ENCODE measurements at regions not wholly inside any gene's neighbourhood (a gene's known extent, or its start where the extent isn't known, plus 50 kb on each side); places are given as distances from the start of the nearest gene placed in this dataset.

DNA sequence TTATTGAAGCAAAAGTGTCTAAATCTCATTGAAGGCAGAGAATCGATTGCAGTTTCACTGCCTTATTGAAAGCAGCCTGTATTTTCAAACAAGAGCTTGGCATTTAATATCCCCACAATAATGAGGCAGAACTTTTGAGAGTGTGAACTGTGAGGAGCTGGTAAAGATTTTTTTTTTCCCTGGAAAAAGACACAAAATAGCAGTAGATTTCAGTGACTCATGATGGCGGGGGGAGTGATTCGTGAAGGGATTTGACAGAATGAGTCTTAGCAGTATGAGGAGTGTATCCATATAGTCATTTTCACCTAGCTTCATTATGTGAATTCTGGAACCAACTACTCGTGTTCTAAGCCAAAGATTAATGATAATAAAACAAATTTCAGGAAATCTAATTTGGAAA is 242.9 kb downstream of the ARL6IP6 start:
- DNase-seq: no peak

DNA sequence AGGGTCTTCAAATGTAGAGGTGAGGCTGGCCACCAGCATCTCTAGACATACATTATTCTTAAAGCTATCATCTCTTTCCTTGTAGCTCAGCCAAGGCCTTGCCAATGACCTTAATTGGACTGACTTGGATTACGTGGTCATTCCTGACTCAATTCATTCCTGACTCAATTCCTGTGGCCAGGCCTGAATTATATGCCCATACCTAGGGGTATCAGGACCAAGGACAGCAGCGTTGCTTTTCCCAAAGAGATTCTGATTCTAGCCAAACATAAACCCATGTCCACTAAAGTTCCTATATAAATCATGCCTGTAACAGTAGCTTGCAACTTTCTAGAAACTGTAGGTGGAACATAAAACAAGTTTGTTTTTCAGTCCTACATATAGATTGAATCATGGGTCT is 231.7 kb downstream of the ARL6IP6 start:
- DNase-seq: no peak

DNA sequence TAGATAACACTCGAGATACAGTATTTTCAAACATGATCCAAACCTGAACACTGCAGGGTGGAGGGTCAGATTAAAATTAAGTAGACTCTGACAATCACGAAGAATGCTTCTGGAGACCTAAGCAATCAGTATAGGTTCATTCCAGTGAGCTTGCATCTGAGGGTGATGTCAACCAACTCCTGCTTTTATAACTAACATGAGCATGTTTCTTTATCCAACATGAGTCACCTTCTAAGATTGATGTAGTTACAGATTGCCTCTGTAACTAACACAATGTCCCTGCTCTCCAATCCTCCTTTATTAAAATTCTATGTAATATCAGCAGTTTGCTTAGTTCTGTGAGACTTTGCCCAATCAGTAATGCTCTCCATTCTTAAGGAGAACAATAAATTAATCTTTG is 225.7 kb downstream of the ARL6IP6 start:
- no peak for DNase-seq

DNA sequence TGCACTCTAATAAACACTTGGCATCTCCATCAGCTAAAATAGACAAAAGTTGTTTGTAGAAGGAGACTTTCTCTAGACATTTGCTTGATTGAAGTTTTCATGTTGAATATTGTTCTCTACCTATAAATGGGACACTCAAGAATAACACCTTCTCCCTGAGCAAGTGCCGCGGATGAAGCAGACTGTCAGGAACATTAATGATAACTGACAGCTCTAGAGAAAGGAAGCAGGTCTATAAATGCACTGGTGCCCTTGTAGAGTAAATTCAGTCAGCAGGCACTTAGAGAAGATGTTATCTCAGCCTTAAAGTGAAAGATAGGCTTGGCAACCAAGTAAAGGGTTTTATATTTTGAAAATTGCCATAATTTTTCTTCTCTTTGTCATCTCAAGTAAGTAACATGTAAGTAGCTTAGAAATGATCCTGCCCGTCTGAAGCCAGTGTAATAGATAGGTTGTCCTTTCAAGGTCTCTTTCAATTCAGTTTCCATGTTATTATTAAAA is 224.6 kb downstream of the ARL6IP6 start:
- no peak for DNase-seq

DNA sequence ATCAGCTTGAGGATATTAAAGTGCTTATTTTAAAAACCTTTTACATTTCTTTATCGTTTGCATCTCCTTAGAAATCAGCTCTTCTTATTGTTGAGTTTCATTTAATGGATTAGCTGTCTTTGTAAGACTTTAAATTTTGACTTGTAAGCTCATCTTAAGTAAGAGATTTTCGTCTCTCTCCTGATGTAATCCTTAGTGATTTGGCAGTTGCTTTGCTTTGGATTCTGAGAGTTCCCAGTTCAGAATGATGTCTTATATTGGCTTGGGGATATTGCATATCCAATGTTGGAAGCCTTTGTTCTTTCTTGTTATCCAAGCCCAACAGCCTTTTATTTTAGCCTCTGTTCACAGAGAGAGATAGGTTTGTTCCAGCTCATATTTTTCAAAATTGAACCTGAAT is 212.1 kb downstream of the ARL6IP6 start:
- DNase-seq: no peak

DNA sequence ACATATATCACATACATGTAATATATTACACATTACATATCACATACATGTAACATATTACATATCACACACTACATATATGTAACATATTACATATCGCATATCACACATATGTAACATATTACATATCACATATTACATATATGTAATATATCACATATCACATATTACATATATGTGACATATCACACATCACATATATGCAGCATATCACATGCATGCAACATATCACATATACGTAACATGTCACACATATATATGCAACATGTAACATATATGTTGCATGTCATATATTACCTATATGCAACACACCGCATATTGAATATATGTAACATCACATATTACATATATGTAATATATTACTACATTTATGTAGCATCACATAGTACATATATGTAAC is 211.2 kb downstream of the ARL6IP6 start:
- DNase-seq: no peak

DNA sequence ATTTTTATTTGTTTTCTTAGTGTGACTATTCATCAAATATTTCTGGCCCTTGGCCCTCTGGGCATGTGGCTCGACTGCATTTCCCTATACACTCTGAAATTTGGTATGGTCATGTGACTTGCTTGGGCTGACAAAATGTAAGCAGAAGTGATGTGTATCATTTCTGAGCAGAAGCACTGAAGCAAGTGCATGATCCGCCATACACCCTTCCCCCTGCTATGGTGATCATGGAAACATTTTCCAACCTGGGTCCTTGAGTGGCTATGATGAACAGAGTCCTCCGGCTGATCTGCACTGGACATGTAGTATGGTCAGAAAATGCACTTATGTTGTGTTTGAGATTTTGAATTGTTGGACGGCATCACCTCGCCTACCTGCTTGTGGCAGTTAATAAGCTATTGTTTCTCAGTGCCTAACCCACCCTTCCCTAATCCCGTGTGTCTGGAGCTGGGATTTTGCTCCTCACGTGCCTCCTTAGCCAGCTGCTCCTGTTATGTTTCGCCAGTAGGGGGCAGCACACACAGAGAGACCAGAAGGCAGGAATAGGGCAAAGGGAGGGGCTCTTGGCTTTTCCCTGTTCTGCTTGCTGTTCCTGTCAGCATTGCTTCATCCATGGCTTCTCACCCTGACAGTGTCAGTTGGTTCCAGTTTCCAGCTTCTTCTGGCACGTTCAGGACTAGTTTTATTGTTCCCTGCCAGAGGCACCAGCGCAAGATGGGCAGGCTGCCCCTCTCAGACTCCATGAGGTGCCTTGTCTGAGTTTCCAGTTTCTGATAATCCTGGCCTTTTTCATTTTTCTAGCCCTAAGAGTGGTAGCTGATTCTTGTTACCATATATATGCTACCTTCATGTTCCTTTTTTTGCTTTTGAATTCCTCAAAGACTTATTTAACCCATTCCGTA is 207.4 kb downstream of the ARL6IP6 start:
- DNase-seq: peak; percentile 18

DNA sequence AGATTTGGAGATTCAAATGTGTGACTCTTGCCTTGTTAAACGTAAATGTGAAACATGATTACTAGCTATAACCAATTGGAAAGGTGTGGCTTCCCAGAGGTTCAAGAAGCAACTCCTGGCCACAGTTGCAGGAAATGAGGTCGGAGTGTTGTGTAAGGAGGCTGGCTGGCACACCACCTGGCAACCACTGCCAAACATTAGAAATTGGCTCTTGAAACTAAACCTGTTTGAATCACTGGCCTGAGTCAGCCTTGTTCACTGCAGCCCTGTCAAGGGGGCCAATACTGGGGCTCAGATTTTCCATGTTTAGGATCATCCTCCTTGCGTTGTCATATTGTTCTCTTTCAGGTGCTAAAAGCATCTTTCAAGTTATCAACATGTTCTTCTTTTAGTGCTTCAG is 206.3 kb downstream of the ARL6IP6 start:
- no peak for DNase-seq

DNA sequence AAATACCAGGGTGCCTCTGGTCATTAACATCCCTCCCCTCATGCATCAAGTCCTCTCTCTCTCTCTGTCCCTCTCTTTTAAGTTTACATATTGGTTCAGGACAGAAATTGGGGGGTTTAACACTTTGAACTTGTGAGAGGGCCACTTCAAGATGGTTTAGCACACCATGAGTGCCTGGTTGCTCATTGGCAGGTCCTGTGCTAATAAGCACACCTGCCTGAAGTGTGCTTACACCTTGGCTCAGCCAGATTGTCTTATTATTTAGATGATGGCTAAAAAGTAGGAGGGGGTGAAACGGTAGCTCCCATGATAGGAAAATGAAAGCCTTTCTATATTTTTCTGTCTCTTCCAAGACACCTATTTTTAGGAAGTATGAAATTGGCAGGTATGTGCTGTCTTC is 205.8 kb downstream of the ARL6IP6 start:
- no peak for DNase-seq

DNA sequence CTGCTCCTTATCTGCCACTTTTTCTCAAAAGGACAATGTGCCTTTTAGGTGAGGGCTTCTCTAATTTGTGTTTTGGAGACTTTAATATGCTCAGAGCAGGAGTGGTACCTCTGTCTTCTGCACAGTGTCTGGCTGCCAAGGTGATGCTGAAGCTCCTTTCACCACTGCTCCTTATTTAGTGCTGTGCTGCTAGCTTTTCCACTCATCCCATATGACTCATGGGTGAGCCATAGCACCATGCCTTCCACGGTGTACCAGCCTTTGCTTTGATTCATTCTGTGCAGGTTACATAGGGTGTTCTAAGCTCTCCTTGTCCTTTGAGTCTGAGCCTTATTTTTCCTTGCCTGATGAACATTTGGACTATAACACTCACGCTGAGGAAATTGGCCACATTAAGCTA is 202.4 kb downstream of the ARL6IP6 start:
- DNase-seq: no peak

DNA sequence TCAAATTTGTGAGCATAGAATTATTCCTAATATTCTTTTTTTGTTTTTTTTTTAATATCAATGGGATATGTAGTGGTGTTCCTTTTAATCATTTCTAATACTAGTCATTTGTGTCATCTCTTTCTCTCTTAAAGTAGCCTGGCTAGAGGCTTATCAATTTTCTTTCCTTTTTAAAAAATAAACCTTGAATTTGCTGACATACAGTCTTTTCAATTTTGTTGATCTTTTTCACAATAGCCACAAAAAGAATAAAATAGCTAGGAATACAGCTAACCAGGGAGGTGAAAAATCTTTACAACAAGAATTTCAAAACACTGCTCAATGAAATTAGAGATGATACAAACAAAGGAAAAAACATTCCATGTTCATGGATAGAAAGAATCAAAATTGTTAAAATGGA is 192.6 kb downstream of the ARL6IP6 start:
- DNase-seq: no peak

DNA sequence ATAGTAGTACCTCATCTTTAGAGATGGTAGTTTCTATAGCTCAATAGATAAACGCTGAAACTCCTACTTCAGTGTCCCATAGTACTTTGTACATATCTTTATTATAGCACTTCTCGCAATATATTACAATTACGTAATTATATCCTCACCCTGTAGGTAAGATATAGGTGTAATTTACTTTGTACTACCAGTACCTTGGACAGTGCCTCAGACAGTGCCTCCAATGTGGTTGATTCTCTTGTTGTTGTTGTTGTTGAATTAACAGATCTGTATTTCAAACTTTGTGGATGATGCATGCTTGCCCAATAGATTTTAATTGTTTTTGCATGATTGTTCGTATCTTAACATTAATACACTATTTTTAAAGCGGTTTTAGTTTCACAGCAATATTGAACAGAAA is 188.6 kb downstream of the ARL6IP6 start:
- DNase-seq: no peak

DNA sequence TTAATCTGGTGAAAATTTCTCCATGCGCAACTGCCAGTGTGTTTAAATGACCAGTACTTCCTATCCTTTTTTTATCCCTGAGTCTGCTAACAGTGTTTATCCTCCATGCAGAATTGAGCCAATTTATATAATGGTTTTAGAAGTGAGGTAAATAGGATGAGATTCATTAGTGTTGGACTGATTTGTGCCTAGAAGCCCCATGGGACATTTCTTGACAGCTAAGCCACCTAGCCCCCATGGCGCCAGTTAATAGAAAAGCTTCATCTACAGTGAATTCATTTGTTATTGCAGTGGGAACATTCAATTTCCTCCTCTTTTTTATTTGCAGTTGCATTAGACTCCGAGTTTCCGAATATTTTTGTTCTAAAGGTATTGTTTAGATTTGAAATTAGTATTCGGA is 175.6 kb downstream of the ARL6IP6 start:
- no peak for DNase-seq

DNA sequence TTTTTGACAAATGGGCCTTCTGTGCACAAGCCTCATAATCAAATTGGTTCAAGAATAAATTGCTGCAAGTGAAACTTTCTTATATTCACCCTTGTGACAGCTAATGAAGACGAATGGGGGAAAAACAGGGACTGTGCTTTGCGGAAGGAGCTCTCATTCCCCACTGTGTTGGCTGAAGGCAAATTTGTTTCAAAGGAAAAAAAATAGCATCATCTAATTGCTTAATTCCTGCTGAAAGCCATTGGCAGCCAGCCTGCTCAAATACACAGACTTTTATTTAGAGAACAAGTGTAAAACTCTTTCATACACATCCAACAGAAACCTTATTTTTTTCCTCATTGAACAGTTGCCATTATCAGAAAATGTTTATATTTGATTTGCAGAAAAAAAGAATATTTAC is 172.3 kb downstream of the ARL6IP6 start:
- DNase-seq: no peak

DNA sequence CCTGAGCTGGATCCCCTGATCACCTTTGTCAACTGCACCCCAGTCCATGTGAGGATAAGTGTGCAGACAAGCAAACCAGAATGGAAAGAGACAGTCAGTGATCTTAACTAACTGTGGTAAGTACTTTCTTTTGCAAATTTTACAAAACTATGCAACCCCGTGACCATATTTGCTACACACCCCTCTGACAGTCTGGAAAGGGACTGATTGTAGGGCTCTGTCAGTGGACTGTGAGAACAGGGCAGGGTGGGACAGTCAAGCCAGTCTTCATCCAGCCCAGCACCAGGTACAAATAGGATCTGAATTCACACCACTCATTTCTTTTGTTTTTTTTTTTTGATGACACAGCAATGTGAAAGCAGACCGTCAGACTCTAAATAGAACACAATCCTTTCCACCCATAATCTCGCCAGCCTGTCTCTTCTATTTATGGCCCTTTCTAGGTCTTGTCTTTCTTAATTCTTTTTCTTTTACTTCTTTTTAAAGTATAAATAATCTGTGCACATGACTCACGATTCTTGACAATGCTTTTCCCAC is 165.6 kb downstream of the ARL6IP6 start:
- no peak for DNase-seq

DNA sequence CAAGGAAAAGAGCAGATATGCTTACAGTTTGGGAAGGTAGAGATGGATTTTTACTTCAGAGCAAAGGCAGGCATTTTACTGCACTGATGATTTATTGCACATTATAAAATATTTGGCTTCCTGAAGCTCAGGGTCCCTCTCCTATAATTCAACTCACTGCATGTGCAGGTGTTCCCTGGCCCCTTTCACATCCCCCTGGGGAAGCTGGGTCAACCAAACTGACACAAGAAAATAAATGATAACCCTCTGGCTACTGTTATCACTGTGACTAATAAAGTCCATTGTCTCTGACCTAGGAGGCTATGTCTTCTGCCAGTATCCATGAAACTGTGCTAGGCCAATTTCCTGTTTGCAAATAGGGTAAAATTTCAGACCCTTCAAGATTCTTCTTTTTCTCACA is 163.1 kb downstream of the ARL6IP6 start:
- no peak for DNase-seq

DNA sequence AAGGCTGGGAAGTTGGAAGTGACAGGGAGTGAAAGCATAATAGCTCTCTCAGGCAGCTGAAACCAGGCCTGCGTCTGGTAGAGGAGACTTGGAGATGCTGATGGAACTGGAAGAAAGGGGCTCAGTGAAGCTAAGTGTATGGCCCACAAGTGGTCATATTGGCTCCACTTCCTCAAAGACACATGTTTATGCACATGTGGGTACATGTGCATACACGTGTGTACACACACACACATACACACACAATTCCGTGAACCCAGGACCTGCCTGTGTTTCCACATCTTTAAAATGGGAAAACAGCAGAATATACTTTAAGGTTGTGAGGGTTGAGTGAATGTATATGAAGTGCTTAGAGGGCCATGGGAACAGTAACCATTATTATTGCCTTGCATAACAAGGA is 160.9 kb downstream of the ARL6IP6 start:
- no peak for DNase-seq

DNA sequence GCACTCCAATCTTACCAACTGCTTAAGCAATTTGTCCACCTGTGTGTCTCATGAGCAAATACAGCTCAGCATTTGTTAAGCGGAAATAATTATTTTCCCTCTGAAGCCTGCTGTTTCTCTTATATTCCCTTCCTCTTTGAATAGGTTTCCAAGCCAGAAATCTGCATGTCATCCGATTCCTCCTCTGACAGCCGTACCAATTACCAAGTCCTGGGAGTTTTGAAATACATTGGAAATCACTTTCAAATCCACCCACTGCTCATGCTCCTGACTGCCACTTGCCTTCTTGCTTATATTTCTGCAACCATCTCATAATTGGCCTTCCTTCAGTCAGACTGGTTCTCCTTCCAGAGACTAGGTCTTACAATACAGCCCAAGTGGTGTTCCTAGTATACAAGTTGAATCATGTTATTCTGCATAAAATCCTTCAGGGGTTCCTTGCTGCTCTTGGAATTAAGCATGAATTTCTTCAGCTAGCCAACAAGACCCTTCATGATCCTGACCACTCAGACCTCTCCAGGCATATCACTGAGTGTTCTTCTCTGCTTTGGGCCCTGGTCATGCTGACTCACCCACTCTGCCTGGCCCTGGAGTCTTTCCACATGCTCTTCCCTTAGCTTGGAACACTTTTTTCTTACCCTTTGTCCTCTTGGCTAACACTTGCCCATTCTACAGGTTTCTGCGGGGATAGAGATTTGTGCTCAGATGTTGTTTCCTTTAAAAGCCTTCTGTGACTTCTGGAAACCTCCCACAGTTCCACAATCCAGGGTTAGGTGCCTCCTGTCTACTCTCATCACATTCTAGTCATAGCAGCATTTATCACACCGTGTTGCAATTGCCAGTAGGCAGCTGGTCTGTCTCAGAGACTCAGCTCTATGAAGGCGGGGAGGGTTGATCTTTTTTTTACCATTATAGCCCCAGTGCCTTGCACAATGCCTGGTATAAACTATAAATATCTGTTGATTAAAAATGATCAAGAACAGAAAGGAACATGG is 157.6 kb downstream of the ARL6IP6 start:
- no peak for DNase-seq

DNA sequence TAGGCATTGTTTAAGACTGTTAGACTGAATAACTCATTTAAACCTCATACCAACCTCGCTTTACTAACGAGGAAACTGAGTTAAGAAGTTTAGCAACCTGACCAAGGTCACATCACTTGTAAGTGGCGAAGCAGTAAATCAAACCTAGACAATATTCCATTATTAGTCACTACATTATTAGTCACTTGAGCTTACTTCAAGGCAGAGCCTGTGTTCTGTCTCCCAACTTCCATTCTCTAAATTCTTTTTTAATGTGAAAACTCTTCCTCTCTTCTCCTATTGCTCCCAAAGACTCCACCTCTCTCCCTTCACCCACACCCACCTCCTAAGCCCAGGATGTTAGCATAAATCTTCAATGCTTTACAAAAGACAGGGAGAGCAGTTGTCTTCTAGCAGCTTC is 156.5 kb downstream of the ARL6IP6 start:
- no peak for DNase-seq

DNA sequence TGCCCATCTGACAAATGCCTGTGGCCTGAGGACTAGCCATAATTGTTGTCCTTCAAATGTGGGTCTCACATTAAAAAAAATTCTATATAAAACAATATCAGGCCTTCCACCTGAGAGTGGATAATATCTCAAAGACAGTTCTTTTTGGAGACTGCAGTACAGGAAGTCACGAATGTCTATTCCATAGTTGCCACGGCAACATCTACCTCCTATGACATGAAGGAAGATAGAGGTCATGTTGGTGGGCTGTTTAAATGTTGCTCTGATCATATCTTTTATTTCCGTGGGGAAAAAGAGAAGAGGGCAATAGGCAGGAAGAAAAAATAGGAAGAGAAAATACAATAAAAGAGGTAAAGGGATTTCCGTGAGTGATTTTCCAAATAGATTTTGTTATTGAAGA is 151.8 kb downstream of the ARL6IP6 start:
- DNase-seq: no peak

DNA sequence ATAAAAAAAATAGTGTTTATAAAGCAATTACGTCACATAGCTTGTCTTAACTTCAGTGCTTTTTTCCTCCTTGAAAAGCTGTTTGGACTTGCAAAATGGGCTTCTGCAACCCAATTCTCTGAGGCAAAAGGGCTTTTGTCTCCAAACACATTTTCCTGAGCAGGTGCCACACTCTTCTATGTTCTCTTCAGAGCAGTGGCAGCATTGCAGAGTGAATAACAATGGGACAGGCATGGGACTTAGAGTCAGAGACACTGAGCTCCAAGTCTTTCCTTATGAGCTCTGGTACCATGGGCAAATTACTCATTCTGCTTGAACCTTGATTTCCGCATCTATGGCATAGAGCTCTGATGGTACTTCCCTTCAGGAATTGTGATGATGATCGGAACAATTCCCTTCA is 149.0 kb downstream of the ARL6IP6 start:
- DNase-seq: no peak

DNA sequence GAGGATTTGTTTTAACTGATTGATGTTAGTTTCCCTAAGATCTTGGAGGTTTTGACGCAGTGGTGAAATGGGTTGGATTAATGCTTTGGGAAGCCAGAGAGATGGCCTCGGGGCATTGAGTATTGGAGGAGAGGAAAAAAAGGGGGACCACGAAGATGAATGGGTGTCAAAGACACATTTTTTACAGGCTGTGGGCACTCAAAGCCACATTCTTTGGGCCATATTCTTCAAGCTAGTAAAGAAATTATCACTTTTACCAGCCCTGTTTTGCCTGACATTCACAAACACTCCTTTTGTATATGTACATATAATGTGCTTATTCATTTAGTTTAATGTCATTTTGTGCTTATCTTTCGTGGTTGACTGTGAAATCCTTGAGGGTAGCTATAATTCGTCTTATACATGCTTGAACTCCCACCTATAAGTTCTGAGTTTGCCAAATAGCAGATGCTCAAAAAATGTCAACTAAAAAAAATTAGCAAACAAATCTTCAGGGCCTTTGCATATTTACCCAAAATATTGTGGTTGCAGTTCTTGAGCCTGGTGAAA is 146.3 kb downstream of the ARL6IP6 start:
- DNase-seq: no peak

DNA sequence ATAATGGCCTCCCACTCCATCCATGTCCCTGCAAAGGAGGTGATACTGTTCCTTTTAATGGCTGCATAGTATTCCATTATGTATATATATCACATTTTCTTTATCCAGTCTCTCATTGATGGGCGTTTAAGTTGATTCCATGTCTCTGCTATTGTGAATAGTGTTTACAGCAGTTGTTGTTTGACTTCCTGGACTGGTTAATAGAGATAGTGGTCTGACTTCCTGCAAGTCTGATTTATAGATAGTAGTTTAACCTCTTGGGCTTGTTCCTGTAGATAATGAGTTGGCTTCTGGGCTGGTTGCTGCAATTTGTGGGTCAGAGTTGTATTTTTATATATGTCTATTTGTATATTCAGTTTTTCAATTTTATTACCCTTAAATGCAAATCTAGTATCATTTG is 145.4 kb downstream of the ARL6IP6 start:
- DNase-seq: no peak
